ENCODE measurements at regions not wholly inside any gene's neighbourhood (a gene's known extent, or its start where the extent isn't known, plus 50 kb on each side); places are given as distances from the start of the nearest gene placed in this dataset.
A peak's percentile ranks its signal among the peaks of the same experiment; 100 is the strongest.

DNA sequence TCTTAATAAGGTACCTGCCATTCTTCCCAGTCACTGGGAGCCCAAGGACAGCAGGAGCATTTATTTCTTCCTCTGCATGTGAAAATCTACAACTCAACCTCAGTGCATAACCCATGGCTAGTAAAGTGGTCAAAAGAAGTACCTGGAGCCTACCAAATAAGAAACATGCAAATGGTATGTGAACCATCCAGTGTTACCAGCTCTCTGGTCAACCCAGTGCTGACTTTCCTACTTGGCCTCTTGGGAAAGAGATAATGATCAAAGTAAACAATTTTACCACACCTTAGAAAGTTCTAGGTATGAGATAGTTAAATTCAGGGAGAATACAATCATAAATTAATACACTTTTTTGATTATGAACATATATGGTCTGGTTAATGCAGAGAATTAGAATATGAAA, 325.6 kb downstream of the ENC1 start:
- peaks cover 53% of the 10 kb centered on the region for H3K4me1 ChIP-seq
- H3K4me3 ChIP-seq, result no peak overlapping the region
- no peaks in the 10 kb centered on the region for H3K36me3 ChIP-seq
- H3K27ac ChIP-seq, result no peak overlapping the region
- no peaks in the 10 kb centered on the region for H3K27me3 ChIP-seq
- no peak for DNase-seq
- 0 out of 2 replicates have a peak, but pooled peaks cover 5% of the 10 kb centered on the region for H3K9me3 ChIP-seq (replicated peaks)

GRCh38 chr5:74313896-74314295, 326.6 kb downstream of the ENC1 start:
- no peaks in the 10 kb centered on the region for H3K9me3 ChIP-seq (replicated peaks)
- no peaks in the 10 kb centered on the region for H3K36me3 ChIP-seq
- no peaks in the 10 kb centered on the region for H3K27me3 ChIP-seq
- peaks cover 59% of the 10 kb centered on the region for H3K4me1 ChIP-seq
- no peak overlapping the region for H3K4me3 ChIP-seq
- no peak overlapping the region for H3K27ac ChIP-seq
- no peak for DNase-seq

GRCh38 chr5:74312746-74313145, 327.8 kb downstream of the ENC1 start:
- H3K27me3 ChIP-seq, result no peaks in the 10 kb centered on the region
- peaks cover 59% of the 10 kb centered on the region for H3K4me1 ChIP-seq
- no peak overlapping the region for H3K4me3 ChIP-seq
- H3K9me3 ChIP-seq (replicated peaks), result no peaks in the 10 kb centered on the region
- no peaks in the 10 kb centered on the region for H3K36me3 ChIP-seq
- peak overlapping the region; percentile 92 for H3K27ac ChIP-seq
- DNase-seq, result no peak

DNA sequence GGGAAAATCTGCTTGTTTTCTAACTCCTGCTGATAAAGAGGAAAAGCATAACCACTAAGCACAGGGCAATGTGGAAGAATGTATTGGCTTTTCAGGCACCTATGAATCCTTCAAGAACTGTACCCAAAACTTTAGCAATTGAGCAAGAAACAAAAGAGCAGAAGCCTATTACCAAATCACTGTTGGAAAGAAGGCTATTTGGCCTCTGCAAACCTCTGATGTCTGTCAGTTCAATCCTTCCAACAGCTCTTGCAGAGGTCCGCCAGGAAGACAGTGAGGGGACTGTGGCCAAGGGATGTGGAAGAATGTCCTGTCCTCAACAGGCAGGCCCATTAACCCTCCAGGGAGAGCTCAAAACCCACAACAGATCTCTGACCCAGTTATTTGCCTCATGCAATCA, 328.6 kb downstream of the ENC1 start:
- H3K4me1 ChIP-seq, result peaks cover 59% of the 10 kb centered on the region
- peak overlapping the region; percentile 92 for H3K27ac ChIP-seq
- H3K4me3 ChIP-seq, result no peak overlapping the region
- peak in 1 of 2 experiments; percentile 39 for DNase-seq
- H3K36me3 ChIP-seq, result no peaks in the 10 kb centered on the region
- H3K27me3 ChIP-seq, result no peaks in the 10 kb centered on the region
- H3K9me3 ChIP-seq (replicated peaks), result no peaks in the 10 kb centered on the region

GRCh38 chr5:74310997-74311930, 329.3 kb downstream of the ENC1 start:
- Histone ChIP-seq H3K4me1 (peaks cover 52% of the 10 kb centered on the region), H3K36me3 (no peaks in the 10 kb centered on the region), H3K9me3 (replicated peaks) (no peaks in the 10 kb centered on the region), H3K4me3 (no peak overlapping the region), H3K27ac (peak overlapping the region; percentile 92), H3K27me3 (no peaks in the 10 kb centered on the region)
- DNase-seq, result peak; percentile 80 to 95

DNA sequence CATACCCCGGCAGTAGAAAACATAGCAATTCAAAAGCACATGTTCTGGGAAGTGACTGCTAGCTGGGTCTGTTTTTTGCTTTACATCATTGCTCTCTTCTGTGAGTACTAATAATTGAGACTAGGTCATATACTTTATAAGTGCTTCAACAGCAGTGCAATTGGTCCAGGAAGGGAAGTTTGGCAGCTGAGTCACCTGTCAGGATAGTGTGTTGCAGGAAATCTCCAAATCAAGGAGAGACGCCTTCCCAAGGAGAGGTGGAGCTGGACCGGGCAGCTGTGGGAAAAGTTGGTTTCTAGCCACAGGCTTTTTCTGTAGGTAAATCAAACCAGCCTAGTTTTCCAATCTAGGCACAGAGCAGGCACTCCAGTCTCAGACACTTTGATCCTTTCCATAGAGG, 330.1 kb downstream of the ENC1 start:
- Histone ChIP-seq H3K27me3 (no peaks in the 10 kb centered on the region), H3K4me1 (peaks cover 43% of the 10 kb centered on the region), H3K36me3 (no peaks in the 10 kb centered on the region), H3K4me3 (no peak overlapping the region), H3K9me3 (replicated peaks) (peaks cover 5% of the 10 kb centered on the region; the same call in 1 of the 2 replicates), H3K27ac (peak overlapping the region; percentile 92)
- peak in 1 of 2 experiments; percentile 11 for DNase-seq

- no peak overlapping the region for H3K4me3 ChIP-seq
- H3K27ac ChIP-seq, result no peak overlapping the region
- H3K9me3 ChIP-seq (replicated peaks), result peaks cover 5% of the 10 kb centered on the region; the same call in 1 of the 2 replicates
- no peak for DNase-seq
- no peaks in the 10 kb centered on the region for H3K27me3 ChIP-seq
- peaks cover 49% of the 10 kb centered on the region for H3K4me1 ChIP-seq
- no peaks in the 10 kb centered on the region for H3K36me3 ChIP-seq
Measured at GRCh38 chr5:74309050-74309449, 331.5 kb downstream of the ENC1 start.

DNA sequence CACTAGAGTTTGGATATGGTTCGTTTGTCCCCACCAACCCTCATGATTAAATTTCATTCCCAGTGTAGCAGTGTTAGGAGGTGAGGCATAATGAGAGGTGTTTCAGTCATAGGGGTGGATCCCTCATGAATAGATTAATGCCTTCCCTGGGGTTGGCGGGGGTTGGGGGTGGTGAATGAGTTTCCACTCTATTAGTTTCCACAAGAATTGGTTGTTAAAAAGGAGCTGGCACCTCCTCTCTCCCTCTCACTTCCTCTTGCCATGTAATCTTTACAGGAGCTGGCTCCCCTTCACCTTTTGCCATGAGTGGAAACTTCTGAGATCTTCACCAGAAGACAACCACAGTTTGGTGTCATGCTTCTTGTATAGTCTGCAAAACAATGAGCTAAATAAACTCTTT, 333.7 kb downstream of the ENC1 start:
- H3K4me3 ChIP-seq, result no peak overlapping the region
- no peaks in the 10 kb centered on the region for H3K36me3 ChIP-seq
- no peaks in the 10 kb centered on the region for H3K27me3 ChIP-seq
- DNase-seq, result no peak
- peaks cover 5% of the 10 kb centered on the region; the same call in 1 of the 2 replicates for H3K9me3 ChIP-seq (replicated peaks)
- peaks cover 34% of the 10 kb centered on the region for H3K4me1 ChIP-seq
- no peak overlapping the region for H3K27ac ChIP-seq

- DNase-seq, result peak; percentile 49 to 53
- H3K9me3 ChIP-seq (replicated peaks), result peaks cover 5% of the 10 kb centered on the region; the same call in 1 of the 2 replicates
- H3K27me3 ChIP-seq, result no peaks in the 10 kb centered on the region
Measured at GRCh38 chr5:74304536-74304935, 336.0 kb downstream of the ENC1 start.

GRCh38 chr5:74303578-74303977, 336.9 kb downstream of the ENC1 start:
- Histone ChIP-seq H3K27me3 (no peaks in the 10 kb centered on the region), H3K36me3 (no peaks in the 10 kb centered on the region), H3K4me3 (no peak overlapping the region), H3K27ac (no peak overlapping the region), H3K9me3 (replicated peaks) (peaks cover 5% of the 10 kb centered on the region; the same call in 1 of the 2 replicates), H3K4me1 (peaks cover 13% of the 10 kb centered on the region)
- DNase-seq, result no peak

More at GRCh38 chr5:74304536-74304935, 336.0 kb downstream of the ENC1 start:
- H3K4me3 ChIP-seq, result no peak overlapping the region
- peak overlapping the region; percentile 37; the same call in 1 of the 2 replicates for H3K27ac ChIP-seq
- no peaks in the 10 kb centered on the region for H3K36me3 ChIP-seq
- H3K4me1 ChIP-seq, result peaks cover 15% of the 10 kb centered on the region

GRCh38 chr5:74301576-74301975, 339.0 kb downstream of the ENC1 start:
- DNase-seq, result no peak
- Histone ChIP-seq H3K4me1 (peaks cover 13% of the 10 kb centered on the region), H3K36me3 (no peaks in the 10 kb centered on the region), H3K27ac (no peak overlapping the region), H3K4me3 (no peak overlapping the region), H3K9me3 (replicated peaks) (peaks cover 5% of the 10 kb centered on the region; the same call in 1 of the 2 replicates), H3K27me3 (no peaks in the 10 kb centered on the region)

DNA sequence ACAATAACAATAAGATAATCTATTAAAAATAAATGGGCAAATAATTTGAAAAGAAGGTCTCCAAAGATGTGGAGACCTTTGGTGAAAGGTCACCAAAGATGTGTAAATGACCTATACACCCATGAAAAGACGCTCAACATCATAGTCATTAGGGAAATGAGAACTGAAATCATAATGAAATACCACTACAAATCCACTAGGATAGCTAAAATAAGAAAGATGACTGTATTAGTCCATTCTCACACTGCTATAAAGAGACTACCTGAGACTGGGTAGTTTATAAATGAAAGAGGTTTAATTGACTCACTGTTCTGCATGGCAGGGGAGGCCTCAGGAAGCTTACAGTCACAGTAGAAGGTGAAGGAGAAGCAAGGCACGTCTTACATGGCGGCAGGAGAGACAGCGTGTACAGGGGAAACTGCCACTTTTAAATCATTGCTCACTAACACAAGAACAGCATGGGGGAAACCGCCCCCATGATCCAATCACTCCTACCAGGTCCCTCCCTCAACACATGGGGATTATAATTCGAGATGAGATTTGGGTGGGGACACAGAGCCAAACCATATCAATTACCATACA, 339.6 kb downstream of the ENC1 start:
- no peaks in the 10 kb centered on the region for H3K36me3 ChIP-seq
- no peak for DNase-seq
- H3K27me3 ChIP-seq, result no peaks in the 10 kb centered on the region
- no peak overlapping the region for H3K4me3 ChIP-seq
- H3K9me3 ChIP-seq (replicated peaks), result peaks cover 2% of the 10 kb centered on the region; the same call in 1 of the 2 replicates
- H3K27ac ChIP-seq, result no peak overlapping the region
- peaks cover 13% of the 10 kb centered on the region for H3K4me1 ChIP-seq

DNA sequence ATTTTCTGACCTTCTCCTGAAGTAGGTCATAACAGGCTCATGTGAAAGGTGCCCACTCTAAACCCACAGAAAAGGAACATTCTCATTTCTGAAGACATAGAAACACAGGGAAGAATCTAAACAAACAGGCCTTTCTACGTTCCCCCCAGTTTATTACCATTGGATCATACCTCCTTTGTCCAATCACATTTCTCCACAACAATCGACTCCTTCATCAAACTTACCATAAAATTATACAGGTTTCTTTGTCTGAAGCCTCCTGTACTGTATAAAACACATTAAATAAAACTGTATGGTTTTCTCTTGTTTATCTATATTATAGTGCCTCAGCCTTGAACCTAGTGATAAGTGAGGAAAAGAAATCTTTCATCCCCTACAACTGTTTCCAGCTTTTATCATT, 340.7 kb downstream of the ENC1 start:
- no peak for DNase-seq
- Histone ChIP-seq H3K4me1 (peaks cover 8% of the 10 kb centered on the region), H3K27me3 (no peaks in the 10 kb centered on the region), H3K27ac (no peak overlapping the region), H3K9me3 (replicated peaks) (no peaks in the 10 kb centered on the region; the same call in 1 of the 2 replicates), H3K36me3 (no peaks in the 10 kb centered on the region), H3K4me3 (no peak overlapping the region)

DNA sequence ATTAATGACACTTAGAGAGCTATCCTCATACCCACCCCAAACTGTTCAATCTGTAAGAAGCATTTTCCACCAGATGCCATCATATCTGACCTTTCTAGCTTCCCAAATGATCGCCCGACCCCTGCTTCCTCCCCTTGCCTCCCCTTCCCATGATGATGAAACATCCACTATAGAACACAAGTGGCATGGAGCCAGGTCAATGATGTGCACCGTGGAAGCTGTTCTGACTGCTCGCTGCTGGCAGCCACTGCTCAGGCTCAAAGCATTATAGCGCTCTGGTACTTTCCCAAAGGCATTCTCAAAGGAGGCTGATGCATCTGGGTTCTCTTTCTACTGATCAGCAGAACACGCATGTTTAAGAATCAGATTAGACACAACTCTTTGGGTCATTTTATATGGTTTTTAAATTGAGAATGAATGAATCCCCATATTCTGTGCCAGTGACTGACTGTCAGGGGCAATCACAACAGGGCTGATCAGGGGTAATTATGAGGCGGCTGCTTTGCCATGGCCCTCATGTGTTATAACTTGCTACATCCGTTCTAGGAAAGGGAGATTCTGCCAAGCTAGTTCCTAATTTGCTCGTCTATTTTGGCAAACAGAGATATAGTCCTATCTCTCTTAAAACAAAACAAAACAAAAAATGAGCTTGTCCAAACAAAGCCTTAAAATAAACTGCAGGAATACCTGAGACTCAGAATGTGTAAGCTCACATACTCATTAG, 343.7 kb downstream of the ENC1 start:
- no peak overlapping the region for H3K27ac ChIP-seq
- H3K27me3 ChIP-seq, result no peaks in the 10 kb centered on the region
- DNase-seq, result peak in 1 of 2 experiments; percentile 32

More for the DNA sequence above, 343.7 kb downstream of the ENC1 start:
- H3K4me3 ChIP-seq, result no peak overlapping the region
- no peaks in the 10 kb centered on the region for H3K36me3 ChIP-seq
- no peaks in the 10 kb centered on the region for H3K4me1 ChIP-seq
- no peaks in the 10 kb centered on the region; the same call in 1 of the 2 replicates for H3K9me3 ChIP-seq (replicated peaks)
